Stomach (tissue), 8 donors: ENCODE measurements at regions not wholly inside any gene's neighbourhood (a gene's known extent, or its start where the extent isn't known, plus 50 kb on each side); places are given as distances from the start of the nearest gene placed in this dataset.

Experiments
- DNase-seq, 2 donors: peaks; one replicate each; pipeline versions ENCODE4 v3.0.0 to v3.0.0-alpha.2; 2013 to 2019
- H3K27ac ChIP-seq, 5 donors: fragments of 200-600 bp in 4 of 5; sonication (generic) in 4 of 5; one replicate each; pipeline ENCODE4 v1.5.1; 2013 to 2019; ENCODE audit warnings: mild to moderate bottlenecking in 1 of 5, moderate library complexity in 1 of 5
- H3K27me3 ChIP-seq, 3 donors: fragments of 200-600 bp; sonication (generic); one replicate each; pipeline ENCODE4 v1.5.1; 2017 to 2019; ENCODE audit warnings: mixed run types in 1 of 3
- H3K36me3 ChIP-seq, 4 donors: fragments of 200-600 bp; sonication (generic); 1 replicate in 3 of 4; 2 replicates in 1 of 4; pipeline ENCODE4 v1.5.1; 2016 to 2019
- H3K4me1 ChIP-seq, 4 donors: fragments of 200-600 bp; sonication (generic); one replicate each; pipeline ENCODE4 v1.5.1; 2016 to 2019
- H3K4me3 ChIP-seq, 4 donors: fragments of 200-600 bp; sonication (generic) in 3 of 4; one replicate each; pipeline ENCODE4 v1.5.1; 2016 to 2019; ENCODE audit warnings: mild to moderate bottlenecking in 1 of 4
- H3K9me3 ChIP-seq, 4 donors: fragments of 200-600 bp; sonication (generic); one replicate each; pipeline ENCODE4 v1.5.1; 2016 to 2019
- CTCF ChIP-seq, 7 experiments: fragments of 450-650 bp in 4 of 7; fragments of 200-600 bp in 3 of 7; sonication (generic) in 3 of 7; IDR thresholded peaks; one replicate each; pipeline ENCODE4 v1.5.1; 2016 to 2019; ENCODE audit warnings: antibody characterized with exemption in 7 of 7, control low read depth in 2 of 7, mild to moderate bottlenecking in 1 of 7
- EP300 ChIP-seq: sonication (generic); formaldehyde crosslinking; IDR thresholded peaks from one replicate; pipeline ENCODE4 v1.6.1; 2017; ENCODE audit warnings: antibody characterized with exemption
- POLR2A ChIP-seq, 4 donors: fragments of 450-650 bp; IDR thresholded peaks; one replicate each; pipeline ENCODE4 v1.6.1; 2016; ENCODE audit warnings: antibody characterized with exemption in 4 of 4, control low read depth in 2 of 4, mild to moderate bottlenecking in 1 of 4, moderate library complexity in 1 of 4
- POLR2AphosphoS5 ChIP-seq, 3 donors: sonication (generic); formaldehyde crosslinking; IDR thresholded peaks; one replicate each; pipeline ENCODE4 v1.6.1; 2016; ENCODE audit warnings: antibody characterized with exemption in 3 of 3
- WGBS, 5 donors: extraction: QIAGEN DNeasy Blood & Tissue Kit in 3 of 5; methylation state at CpG; one replicate each; pipeline versions ENCODE4 v1.1.5 to v1.1.7; 2013 to 2018; 5-methylcytosine and 5-hydroxymethylcytosine counted together
- intact Hi-C: fragments of 100-400 bp; cut with DNase I; formaldehyde crosslinking; loops from one replicate; pipeline ENCODE4 v1.15.1; 2023; ENCODE audit warnings: low total_unique reads
- donor health status: healthy with polysubstance abuse.
- donor health status: Bipolar disorder and iron deficiency.
- donor health status: healthy.

DNA sequence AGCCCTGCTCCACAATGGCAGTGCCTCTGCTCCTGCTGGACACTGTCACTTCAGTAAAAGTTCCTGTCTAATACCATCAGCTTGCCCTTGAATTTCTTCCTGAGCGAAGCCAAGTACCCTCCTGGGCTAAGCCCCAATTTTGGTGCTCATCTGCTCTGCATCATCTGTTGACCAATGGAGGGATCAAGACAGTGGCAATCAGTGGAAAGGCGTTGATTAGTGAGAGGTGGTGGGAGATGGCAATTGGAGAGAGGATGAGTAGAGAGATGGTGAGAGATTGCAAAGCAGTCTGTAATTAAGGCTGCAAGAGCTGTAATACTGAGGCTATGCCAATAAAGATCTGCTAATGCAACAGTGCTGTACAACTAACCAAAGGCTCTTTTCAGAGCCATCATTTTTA is 299.4 kb upstream of the CDH2 start:
- no peak overlapping the region for H3K27ac ChIP-seq
- H3K4me1 ChIP-seq, result no peaks in the 10 kb centered on the region
- peaks cover 0 to 33% (median 14%) of the 10 kb centered on the region in 4 donors for H3K9me3 ChIP-seq
- no peak for DNase-seq
- no peaks in the 10 kb centered on the region for H3K36me3 ChIP-seq
- intact Hi-C loops, result no loop called here
- H3K4me3 ChIP-seq, result no peak overlapping the region
- no peaks in the 10 kb centered on the region for H3K27me3 ChIP-seq
- WGBS, 5 donors, result 80 to 87% (median 84%) methylated on average over 2 of the region's 2 CpGs
- TF ChIP-seq CTCF (IDR thresholded peaks at IDR 0.05) (no peak), POLR2A (IDR thresholded peaks at IDR 0.05) (no peak), EP300 (no peak), POLR2AphosphoS5 (IDR thresholded peaks at IDR 0.05) (no peak)

DNA sequence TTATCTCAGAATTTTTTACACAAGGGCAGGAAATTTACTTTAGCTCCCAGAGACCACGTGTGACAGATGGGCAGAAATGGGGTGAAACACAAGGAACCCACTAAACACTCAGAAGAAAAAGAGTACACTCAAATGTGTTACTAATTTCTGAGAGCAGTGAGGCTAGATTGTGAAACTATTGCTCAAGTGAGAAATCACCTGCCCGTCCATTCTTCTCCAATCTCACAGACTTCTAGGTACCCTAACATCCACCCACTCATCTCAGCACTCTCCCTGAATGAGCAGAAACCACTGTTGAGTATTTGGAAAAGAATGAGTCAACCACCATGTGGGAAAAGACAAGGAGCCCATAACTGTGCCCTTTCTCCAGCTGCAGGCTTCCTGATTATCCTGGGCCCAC is 293.0 kb upstream of the CDH2 start:
- H3K4me3 ChIP-seq, result no peak overlapping the region
- DNase-seq, result no peak
- no peak overlapping the region for H3K27ac ChIP-seq
- intact Hi-C loops, result no loop called here
- no peaks in the 10 kb centered on the region for H3K36me3 ChIP-seq
- 24 to 54% (median 35%) methylated on average over 2 of the region's 2 CpGs for WGBS, 5 donors
- H3K27me3 ChIP-seq, result no peaks in the 10 kb centered on the region
- peaks cover 0 to 34% (median 17%) of the 10 kb centered on the region in 4 donors for H3K9me3 ChIP-seq
- TF ChIP-seq CTCF (IDR thresholded peaks at IDR 0.05) (no peak), EP300 (no peak), POLR2AphosphoS5 (IDR thresholded peaks at IDR 0.05) (no peak), POLR2A (IDR thresholded peaks at IDR 0.05) (no peak)
- H3K4me1 ChIP-seq, result no peaks in the 10 kb centered on the region

DNA sequence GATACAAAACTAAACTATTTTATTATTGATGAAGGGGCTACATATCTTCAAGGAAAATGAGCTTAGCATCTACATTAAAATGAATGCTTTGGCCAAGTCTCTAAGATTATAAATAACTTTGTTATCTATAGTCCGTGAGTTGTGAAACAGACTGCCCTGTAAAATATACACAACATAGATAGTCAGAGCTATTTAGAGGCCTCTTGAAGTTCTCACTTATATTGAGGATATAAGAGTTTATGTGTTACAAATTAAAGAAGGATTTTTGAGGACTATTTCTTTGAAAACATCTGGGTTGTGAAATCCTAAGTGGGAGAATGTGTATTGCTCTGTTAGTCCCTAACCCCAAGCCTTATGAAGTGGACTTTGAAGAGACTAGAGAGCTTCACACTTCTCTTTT is 292.0 kb upstream of the CDH2 start:
- Histone ChIP-seq H3K4me1 (no peaks in the 10 kb centered on the region), H3K9me3 (peaks cover 0 to 24% (median 12%) of the 10 kb centered on the region in 4 donors), H3K27ac (no peak overlapping the region), H3K36me3 (no peaks in the 10 kb centered on the region), H3K4me3 (no peak overlapping the region), H3K27me3 (no peaks in the 10 kb centered on the region)
- 14 to 37% (median 24%) methylated on average over 1 of the region's 1 CpG for WGBS, 5 donors
- intact Hi-C loops, result no loop called here
- DNase-seq, result no peak
- no peak for TF ChIP-seq EP300
- no peak for TF ChIP-seq POLR2A (IDR thresholded peaks at IDR 0.05)
- no peak for TF ChIP-seq POLR2AphosphoS5 (IDR thresholded peaks at IDR 0.05)
- TF ChIP-seq CTCF (IDR thresholded peaks at IDR 0.05), result no peak

DNA sequence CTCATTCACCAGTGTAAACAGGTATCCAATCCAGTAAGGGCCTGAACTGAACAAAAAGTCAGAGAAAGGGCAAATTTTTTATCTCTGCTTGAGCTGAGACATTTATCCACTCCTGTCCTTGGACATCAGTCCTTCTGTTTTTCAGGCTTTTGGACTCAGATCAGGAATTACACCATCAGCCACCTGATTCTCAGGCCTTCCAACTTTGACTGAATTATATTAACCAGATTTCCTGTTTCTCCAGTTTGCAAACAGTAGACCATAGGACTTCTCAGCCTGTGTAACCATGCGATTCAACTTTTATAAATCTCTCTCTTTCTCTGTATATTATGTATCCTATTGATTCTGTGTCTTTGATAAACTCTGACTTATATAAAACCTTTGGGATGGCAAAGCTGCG is 289.3 kb upstream of the CDH2 start:
- H3K36me3 ChIP-seq, result no peaks in the 10 kb centered on the region
- no peak for DNase-seq
- no peak overlapping the region for H3K4me3 ChIP-seq
- intact Hi-C loops, result no loop called here
- TF ChIP-seq POLR2AphosphoS5 (IDR thresholded peaks at IDR 0.05) (no peak), EP300 (no peak), POLR2A (IDR thresholded peaks at IDR 0.05) (no peak), CTCF (IDR thresholded peaks at IDR 0.05) (no peak)
- peaks cover 0 to 12% (median 6%) of the 10 kb centered on the region in 4 donors for H3K9me3 ChIP-seq
- WGBS, 5 donors, result 86 to 93% (median 87%) methylated on average over 2 of the region's 2 CpGs
- H3K27ac ChIP-seq, result no peak overlapping the region
- no peaks in the 10 kb centered on the region for H3K27me3 ChIP-seq
- H3K4me1 ChIP-seq, result no peaks in the 10 kb centered on the region
